Fibroblast of lung (primary cell): ENCODE measurements at regions not wholly inside any gene's neighbourhood (a gene's known extent, or its start where the extent isn't known, plus 50 kb on each side); places are given as distances from the start of the nearest gene placed in this dataset.

Experiments
- CTCF ChIP-seq, 2 donors: IDR thresholded peaks in 1 of 2; conservative IDR thresholded peaks in 1 of 2; 1 replicate in 1 of 2; 2 replicates in 1 of 2; pipeline ENCODE4 v1.5.1; 2011 to 2012; ENCODE audit warnings: low read length in 2 of 2, control low read depth in 1 of 2, inconsistent platforms in 1 of 2, low read depth in 1 of 2, mild to moderate bottlenecking in 1 of 2
- EZH2 ChIP-seq: IDR thresholded peaks from 2 replicates; pipeline ENCODE4 v1.5.1; 2012; ENCODE audit warnings: low read length, control low read depth, mild to moderate bottlenecking; ENCODE audit errors: missing control alignments

- TF ChIP-seq CTCF (conservative IDR thresholded peaks at IDR 0.05 in 1 of 2, IDR thresholded peaks at IDR 0.05 in 1 of 2; ENCODE audit: low read depth in 1 of 2, low read length in 2 of 2) (no peak), EZH2 (no peak)
Observed at GRCh38 chr21:24636696-24637095, 970.6 kb downstream of the MRPL39 start.
